Brain microvascular endothelial cell (primary cell): ENCODE measurements at regions not wholly inside any gene's neighbourhood (a gene's known extent, or its start where the extent isn't known, plus 50 kb on each side); places are given as distances from the start of the nearest gene placed in this dataset.

Experiments
- DNase-seq: peaks from one replicate; pipeline ENCODE4 v3.0.0-alpha.2; 2020
- H3K27ac ChIP-seq: fragments of 250-450 bp; sonication (Bioruptor Pico); 2 replicates; pipeline ENCODE4 v1.5.1; 2020; ENCODE audit warnings: mild to moderate bottlenecking, moderate library complexity
- H3K27me3 ChIP-seq: fragments of 250-450 bp; sonication (Bioruptor Pico); replicated peaks from 2 replicates; pipeline ENCODE4 v1.5.1; 2020; ENCODE audit warnings: mild to moderate bottlenecking
- H3K36me3 ChIP-seq: fragments of 250-450 bp; sonication (Bioruptor Pico); replicated peaks from 2 replicates; pipeline ENCODE4 v1.5.1; 2020; ENCODE audit warnings: mild to moderate bottlenecking
- H3K4me3 ChIP-seq: 2 replicates; pipeline ENCODE4 v1.5.1; 2011; ENCODE audit warnings: low read depth, mild to moderate bottlenecking, control low read depth, low read length, moderate library complexity
- CTCF ChIP-seq: IDR thresholded peaks from 2 replicates; pipeline ENCODE4 v1.5.1; 2011; ENCODE audit warnings: low read depth, mild to moderate bottlenecking, moderate library complexity, low read length, control low read depth, inconsistent platforms; ENCODE audit errors: missing control alignments
- in situ Hi-C: cut with HindIII; loops from 2 replicates; pipeline ENCODE4 v1.10.0; 2017; ENCODE audit warnings: low sequenced_read_pairs, low pct_ligation_motif_present

- in situ Hi-C loops = no loop called here
- Histone ChIP-seq H3K27me3 (peaks cover 5% of the 10 kb centered on the region), H3K27ac (no peak overlapping the region), H3K36me3 (no peaks in the 10 kb centered on the region), H3K4me3 (no peak overlapping the region)
- no peak for DNase-seq
- TF ChIP-seq CTCF = no peak
Observed at GRCh38 chr22:27412866-27413445, 388.6 kb downstream of the MN1 start.

GRCh38 chr22:27413702-27414101, 387.9 kb downstream of the MN1 start:
- Histone ChIP-seq H3K27me3 (peaks cover 5% of the 10 kb centered on the region), H3K27ac (no peak overlapping the region), H3K4me3 (no peak overlapping the region), H3K36me3 (no peaks in the 10 kb centered on the region)
- DNase-seq = no peak
- in situ Hi-C loops = no loop called here
- no peak for TF ChIP-seq CTCF

DNA sequence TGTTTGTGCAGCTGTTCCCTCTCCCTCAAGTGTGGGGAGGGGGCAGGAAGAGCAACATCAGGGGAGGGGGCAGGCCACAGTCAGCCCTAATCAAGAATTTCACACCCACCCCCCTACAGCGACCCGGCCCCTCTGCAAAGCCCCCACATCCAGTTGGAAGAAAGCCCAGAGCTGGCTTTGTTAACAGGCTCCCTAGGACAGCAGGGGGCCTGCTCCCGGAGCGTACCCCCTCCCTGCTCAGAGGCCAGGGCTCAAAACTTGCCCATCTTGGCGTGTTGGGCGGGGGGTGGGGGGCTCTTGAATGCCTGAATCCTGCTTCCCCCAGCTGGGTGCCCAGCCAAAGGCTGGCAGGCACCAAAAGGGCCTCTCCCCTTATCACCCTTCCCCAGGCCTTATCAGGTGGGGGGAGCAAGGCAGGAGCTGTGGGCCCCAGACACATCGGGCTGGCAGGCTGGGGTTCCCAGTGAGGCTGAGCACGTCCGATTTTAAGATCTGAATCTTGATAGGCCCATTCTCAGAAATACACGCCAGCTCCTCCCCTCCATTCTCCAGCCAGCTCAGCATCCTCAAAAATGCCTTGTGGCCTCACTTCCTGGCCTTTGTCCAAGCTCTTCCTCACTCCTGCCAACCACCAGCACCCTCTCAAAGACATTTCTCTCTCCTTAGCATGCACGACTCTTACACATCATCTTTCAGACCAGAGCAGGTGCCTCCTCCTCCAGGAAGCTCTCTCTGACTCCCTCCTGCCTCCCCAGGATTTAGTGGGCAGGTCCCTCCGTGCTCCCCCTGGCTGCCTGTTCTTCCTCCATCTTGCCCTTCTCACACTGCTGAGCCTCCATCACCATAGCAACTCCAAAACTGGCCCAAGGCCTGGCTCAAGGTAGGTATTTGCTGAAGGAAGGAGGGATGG, 384.8 kb downstream of the MN1 start:
- DNase-seq = peak; percentile 69
- Histone ChIP-seq H3K4me3 (no peak overlapping the region), H3K27me3 (peaks cover 5% of the 10 kb centered on the region), H3K27ac (no peak overlapping the region), H3K36me3 (no peaks in the 10 kb centered on the region)
- in situ Hi-C loops = no loop called here
- TF ChIP-seq CTCF = peak; percentile 48

DNA sequence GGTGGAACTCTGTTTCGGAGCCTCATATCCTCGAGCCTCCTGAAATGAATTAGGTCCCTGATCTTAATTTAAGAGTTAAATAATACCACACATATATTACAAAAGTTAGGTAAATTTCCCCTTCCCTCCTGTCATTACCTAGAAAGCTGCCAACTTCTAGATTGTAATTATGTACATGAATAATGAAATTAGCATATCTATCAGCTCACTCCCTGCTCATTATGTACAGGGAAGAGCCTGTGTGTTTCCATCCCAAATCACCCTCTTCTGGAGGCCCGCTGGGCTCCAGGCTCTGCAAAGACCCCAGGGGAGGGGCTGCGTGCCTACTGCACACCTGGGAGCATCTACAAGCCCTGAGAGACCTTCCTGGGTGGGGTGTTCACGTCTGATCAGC, 384.1 kb downstream of the MN1 start:
- H3K27ac ChIP-seq = no peak overlapping the region
- peaks cover 5% of the 10 kb centered on the region for H3K27me3 ChIP-seq
- H3K36me3 ChIP-seq = no peaks in the 10 kb centered on the region
- no peak for DNase-seq
- in situ Hi-C loops = no loop called here
- no peak for TF ChIP-seq CTCF
- no peak overlapping the region for H3K4me3 ChIP-seq

- in situ Hi-C loops = no loop called here
- no peak overlapping the region for H3K27ac ChIP-seq
- no peak for TF ChIP-seq CTCF
- H3K27me3 ChIP-seq = peaks cover 5% of the 10 kb centered on the region
- no peak overlapping the region for H3K4me3 ChIP-seq
- no peaks in the 10 kb centered on the region for H3K36me3 ChIP-seq
- no peak for DNase-seq
Observed at GRCh38 chr22:27418261-27418660, 383.3 kb downstream of the MN1 start.
